Sigmoid colon (tissue), 4 donors: ENCODE measurements at regions not wholly inside any gene's neighbourhood (a gene's known extent, or its start where the extent isn't known, plus 50 kb on each side); places are given as distances from the start of the nearest gene placed in this dataset.
"Not testable (repeated sequence)": the region's sequence is repeated elsewhere in the genome, so short reads cannot be mapped to it uniquely, and the experiment has no call there.

Experiments
- CTCF ChIP-seq, 4 experiments: fragments of 450-650 bp in 3 of 4; fragments of 200-600 bp in 1 of 4; IDR thresholded peaks; one replicate each; pipeline ENCODE4 v1.5.1; 2016 to 2019; ENCODE audit warnings: antibody characterized with exemption in 4 of 4, mild to moderate bottlenecking in 3 of 4, moderate library complexity in 2 of 4
- EP300 ChIP-seq, 4 donors: sonication (generic); formaldehyde crosslinking; IDR thresholded peaks; one replicate each; pipeline ENCODE4 v1.6.1; 2017; ENCODE audit warnings: antibody characterized with exemption in 4 of 4
- POLR2AphosphoS5 ChIP-seq, 4 donors: sonication (generic); formaldehyde crosslinking; IDR thresholded peaks; one replicate each; pipeline ENCODE4 v1.6.1; 2017; ENCODE audit warnings: antibody characterized with exemption in 4 of 4

GRCh38 chr15:31709479-31709878, 320.8 kb upstream of the CHRNA7 start:
- TF ChIP-seq POLR2AphosphoS5, CTCF, EP300 (IDR thresholded peaks at IDR 0.05): not testable (repeated sequence)
